GM18909 (cell line): ENCODE measurements at regions not wholly inside any gene's neighbourhood (a gene's known extent, or its start where the extent isn't known, plus 50 kb on each side); places are given as distances from the start of the nearest gene placed in this dataset.
"Not testable (repeated sequence)": the region's sequence is repeated elsewhere in the genome, so short reads cannot be mapped to it uniquely, and the experiment has no call there.

Experiments
- ATAC-seq: cut with Tn5 transposase; IDR thresholded peaks from one replicate; pipeline ENCODE4 v1.9.1; 2021; ENCODE audit warnings: mild to moderate bottlenecking; ENCODE audit not compliant: unreplicated experiment, poor library complexity

DNA sequence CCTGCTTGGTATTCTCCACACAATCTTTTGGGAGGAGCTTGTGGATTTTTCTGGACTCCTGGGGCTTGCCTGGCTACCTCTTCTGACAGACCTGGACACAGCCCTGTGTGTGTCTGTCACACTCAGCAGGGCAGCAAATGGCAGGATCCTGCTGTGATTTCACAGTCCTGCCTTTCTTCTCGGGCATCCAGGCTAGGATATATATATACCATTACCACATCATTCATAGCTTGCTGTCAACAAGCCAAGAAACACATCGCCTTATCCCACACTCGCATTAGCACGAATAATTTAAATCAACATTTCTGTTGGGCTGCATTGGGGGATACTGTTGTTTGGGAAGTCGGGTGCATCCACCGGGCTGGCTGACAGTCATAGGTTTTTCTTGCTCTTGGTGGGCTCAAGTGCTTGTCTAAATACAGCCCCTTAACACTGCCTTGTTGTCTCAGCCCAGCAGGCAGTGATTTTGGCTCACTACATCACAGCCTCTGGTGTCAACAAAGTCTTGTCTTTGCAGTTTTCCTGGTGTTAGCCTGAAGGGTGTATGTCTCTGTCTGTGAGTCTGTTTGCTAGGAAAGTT is 154.9 kb upstream of the FERMT1 start:
- ATAC-seq = no peak

DNA sequence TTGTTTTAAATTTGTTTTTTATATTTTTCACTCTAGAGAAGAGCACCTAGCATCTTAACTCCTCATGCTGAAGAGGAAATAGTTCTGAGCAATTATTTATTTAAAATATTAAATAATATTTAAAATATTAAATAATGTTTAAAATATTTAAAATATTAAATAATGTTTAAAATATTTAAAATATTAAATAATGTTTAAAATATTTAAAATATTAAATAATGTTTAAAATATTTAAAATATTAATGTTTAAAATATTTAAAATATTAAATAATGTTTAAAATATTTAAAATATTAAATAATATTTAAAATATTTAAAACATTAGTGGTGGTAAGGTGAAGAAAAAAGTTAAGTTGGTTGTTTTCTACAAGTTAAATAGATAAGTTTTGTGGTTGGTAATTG is 147.6 kb upstream of the FERMT1 start:
- not testable (repeated sequence) for ATAC-seq

GRCh38 chr20:6269168-6269873 is 146.5 kb upstream of the FERMT1 start:
- ATAC-seq = no peak

DNA sequence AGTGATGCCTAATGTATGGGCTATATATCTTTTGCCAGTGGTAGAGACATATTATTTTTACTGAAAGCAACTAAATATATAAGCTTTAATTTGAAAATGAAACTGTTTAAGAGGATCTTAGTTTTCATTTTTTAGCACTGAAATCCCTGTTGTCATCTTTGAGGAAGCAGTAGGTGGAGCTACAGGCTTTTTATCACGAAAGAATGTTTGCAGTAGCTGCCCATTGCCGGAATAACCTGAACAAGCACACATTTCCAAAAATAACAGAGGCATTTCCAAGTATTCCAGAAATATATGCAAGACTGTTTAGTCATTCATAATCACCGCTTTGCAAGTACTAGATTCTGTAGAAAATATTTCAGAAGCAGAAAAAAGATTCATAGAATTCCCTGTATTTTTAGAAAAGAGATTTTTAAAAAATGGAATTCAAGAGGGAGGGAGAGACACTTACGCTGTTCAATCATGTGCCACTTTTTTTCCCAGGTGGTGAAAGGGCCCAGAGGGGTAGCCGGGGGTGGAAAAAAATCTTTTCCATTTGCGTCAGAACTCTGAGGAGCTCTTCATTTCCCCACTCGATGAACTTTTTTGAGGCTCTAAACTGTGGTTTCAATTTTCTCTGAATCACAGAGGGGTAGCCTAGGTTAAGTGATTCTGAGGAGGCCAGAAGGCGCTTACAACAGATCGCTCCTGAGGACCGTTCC is 142.5 kb upstream of the FERMT1 start:
- no peak for ATAC-seq

DNA sequence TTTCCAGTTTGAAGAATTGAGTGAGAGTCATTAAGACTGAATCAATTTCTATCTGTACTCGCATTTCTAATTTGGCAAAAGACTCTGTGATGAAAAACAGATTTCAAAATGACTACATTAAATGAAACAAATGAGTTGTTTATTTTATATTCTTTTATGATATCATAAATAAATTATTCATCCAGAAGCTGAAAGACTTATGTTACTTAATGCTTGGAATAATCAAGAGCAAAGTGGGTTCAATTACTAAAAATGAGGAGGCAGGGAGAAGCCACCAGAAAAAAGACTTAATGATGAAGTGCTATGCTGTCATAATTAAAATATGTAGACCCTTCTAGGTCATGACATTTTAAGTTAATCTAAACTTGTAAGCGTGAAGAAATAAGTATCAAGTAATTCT is 130.6 kb upstream of the FERMT1 start:
- no peak for ATAC-seq

DNA sequence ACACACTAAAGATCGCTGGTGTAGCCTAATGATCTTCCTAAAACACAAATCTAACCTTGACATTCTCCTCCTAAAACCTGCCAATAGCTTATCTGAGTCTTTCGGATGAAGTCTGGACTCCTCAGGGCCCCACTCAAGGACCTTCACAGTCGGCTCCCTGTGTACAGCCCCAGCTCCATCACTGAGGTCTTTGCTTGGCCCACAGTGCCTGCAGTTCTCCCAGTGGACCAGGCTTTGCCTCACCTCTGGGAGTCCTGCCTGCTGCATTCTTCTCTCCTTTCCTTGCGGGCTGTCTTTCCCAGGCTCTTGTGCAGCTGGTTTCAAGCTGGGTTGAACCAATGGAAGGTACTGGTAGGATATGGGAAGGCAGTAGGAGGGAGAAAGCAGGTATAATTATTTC is 122.6 kb upstream of the FERMT1 start:
- ATAC-seq = no peak

- ATAC-seq = no peak
Measured at GRCh38 chr20:6241591-6241990, 118.8 kb upstream of the FERMT1 start.

- no peak for ATAC-seq
Measured at GRCh38 chr20:6240059-6240458, 117.2 kb upstream of the FERMT1 start.

GRCh38 chr20:6238421-6238820 is 115.6 kb upstream of the FERMT1 start:
- no peak for ATAC-seq

DNA sequence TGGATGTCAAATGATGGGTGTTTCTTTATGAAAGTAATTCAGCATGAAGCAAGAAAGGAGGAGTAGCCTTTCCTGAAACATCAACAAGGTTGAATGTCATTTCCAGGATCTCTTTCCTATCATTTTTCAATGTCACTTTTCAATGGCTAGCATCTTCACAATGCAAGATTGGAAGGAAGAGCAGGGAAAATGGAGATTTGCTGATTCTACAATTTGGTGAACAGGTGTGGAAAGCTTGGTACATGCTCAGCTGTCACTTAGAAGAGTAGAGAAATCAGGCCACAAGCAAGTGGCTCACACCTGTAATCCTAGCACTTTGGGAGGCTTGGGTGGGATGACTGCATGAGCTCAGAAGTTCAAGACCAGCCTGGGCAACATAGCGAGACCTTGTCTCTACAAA is 112.7 kb upstream of the FERMT1 start:
- ATAC-seq = no peak

GRCh38 chr20:6232436-6232835 is 109.6 kb upstream of the FERMT1 start:
- no peak for ATAC-seq

DNA sequence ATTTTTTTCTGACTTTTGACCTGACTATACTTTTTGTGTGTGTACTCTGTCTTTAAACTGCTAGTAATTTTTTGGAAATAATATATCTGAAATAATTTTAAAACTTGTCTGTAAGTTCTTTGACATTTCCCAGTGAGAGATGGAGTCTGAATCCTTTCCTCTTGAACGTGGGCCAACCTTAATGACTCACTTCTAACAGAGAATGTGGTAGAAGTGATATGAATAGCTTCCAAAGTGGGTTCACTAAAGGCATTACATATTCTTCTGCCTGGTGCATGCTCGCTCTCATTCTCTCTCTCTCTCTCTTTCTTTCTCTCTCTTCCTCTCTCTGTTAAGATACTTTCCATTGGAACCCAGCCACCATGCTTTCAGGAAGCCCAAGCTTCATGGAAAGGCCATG is 108.7 kb upstream of the FERMT1 start:
- no peak for ATAC-seq

DNA sequence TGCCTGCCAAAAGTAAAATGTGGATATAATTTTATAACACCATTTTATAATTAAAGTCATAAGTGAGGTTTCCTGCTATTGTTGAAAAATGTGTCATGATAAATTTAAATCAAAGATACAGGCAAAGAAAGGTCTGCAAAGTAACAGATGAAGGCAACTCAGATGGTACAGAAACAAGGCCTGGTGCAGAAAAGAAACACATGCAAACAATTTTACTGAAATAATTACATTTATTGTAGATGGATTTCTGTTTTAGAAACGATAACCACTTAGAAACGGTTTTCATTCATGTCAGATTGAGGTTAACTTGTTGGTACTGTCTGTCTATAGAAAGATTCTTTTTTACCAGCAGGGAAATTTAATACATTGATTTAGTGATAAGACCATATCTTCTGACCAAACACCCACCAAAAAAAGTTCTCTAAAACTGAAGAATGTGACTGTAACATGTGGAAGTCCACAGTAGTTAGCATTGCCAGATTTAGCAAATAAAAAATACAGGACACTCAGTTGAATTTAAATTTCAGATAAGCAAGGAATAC is 105.5 kb upstream of the FERMT1 start:
- ATAC-seq = no peak

DNA sequence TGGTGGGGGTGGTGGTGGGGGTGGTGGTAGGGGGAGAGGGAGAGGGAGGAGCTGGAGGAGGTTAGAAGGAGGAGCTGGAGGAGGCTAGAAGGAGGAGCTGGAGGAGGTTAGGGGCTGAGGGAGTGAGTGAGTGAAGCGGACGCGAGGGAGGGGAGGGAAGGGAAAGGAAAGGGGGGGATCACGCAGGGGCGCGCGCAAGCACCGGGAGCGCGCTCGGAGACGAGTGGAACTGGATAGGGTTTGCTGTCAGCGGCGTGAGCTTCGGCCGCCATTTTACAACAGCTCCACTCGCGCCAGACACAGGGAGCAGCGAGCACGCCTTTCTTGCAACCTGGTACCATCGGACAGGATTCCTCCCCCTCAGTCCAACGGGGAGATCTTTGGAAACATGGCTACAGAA is 90.5 kb upstream of the FERMT1 start:
- ATAC-seq = no peak

- no peak for ATAC-seq
Measured at GRCh38 chr20:6212903-6213302, 90.1 kb upstream of the FERMT1 start.

- no peak for ATAC-seq
Measured at GRCh38 chr20:6209093-6209492, 86.3 kb upstream of the FERMT1 start.

DNA sequence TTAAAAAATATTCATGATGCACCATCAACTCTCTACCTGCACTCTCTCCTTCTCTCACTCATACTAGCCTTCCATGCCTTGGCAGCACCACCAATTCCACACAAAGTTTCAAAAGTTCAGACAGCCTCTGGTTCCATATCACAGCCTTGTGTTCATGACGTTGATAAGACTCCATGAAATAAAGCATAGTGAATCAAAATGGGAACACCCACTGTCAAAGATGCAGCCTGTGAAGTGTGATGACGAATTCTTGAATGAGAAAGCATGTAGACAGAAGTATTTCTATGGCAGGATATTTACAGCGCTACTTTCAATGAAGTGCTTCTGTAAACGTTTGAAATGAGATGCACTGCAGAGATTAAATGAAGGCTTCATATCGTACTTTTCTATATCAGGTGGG is 77.3 kb upstream of the FERMT1 start:
- ATAC-seq = no peak

DNA sequence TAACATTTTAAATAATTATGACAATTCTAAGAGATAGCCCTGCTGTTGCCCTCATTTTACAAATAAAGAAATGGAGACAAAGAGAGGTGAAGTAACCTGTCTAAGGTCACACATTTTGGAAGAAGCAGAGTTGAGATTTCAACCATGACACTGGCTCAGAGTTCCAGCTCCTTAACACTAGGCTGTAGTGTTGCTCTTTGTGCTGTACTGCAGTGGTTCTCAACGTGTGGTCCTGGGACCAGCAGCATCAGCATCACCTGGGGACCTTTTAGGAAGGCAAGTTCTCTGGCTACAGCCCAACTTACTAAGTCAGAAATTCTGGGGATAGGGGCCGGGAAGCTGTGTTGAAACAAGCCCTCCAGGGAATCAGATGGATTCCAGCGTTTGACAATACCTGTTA is 62.4 kb upstream of the FERMT1 start:
- ATAC-seq = no peak

GRCh38 chr20:6184086-6184485 is 61.3 kb upstream of the FERMT1 start:
- ATAC-seq = no peak

- no peak for ATAC-seq
Measured at GRCh38 chr20:6180531-6180930, 57.7 kb upstream of the FERMT1 start.

DNA sequence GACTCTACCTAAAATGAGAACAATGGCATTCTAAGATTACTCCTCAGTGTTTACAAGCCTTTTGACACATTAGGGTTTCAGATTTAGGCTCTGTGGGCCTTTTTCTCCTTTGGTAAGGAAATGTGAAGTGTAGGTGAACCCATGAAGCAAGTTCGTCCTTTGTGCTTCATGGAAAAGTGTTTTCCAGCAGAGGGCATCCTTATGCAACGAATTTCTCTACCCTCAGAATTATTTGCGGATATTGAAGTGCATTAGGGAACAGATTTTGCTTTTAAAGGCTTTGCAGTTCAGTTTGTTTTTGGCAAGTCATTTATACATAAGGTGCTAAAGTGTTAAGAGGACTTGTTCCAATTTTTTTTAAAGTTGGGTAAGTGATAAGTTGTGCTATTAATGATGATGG is 55.7 kb upstream of the FERMT1 start:
- ATAC-seq = no peak

DNA sequence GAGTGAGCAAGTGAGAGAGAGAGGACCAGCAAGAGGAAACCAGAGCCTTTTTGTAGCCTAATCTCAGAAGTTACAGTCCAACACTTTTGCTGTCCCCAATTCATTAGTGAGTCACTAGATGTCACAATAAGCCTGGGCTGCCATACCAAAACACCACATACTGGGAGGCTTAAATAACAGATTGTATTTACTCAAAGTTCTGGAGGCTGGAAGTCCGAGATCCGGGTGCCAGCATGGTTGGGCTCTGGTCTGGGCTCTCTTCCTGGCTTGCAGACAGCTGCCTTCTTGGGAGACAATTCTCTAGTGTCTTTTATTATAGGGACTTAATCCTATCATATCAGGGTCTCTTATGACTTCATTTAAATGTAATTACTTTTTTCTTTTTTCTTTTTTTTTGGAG is 50.7 kb upstream of the FERMT1 start:
- ATAC-seq = no peak
